ENCODE measurements at regions not wholly inside any gene's neighbourhood (a gene's known extent, or its start where the extent isn't known, plus 50 kb on each side); places are given as distances from the start of the nearest gene placed in this dataset.
"Not testable (repeated sequence)": the region's sequence is repeated elsewhere in the genome, so short reads cannot be mapped to it uniquely, and the experiment has no call there.

DNA sequence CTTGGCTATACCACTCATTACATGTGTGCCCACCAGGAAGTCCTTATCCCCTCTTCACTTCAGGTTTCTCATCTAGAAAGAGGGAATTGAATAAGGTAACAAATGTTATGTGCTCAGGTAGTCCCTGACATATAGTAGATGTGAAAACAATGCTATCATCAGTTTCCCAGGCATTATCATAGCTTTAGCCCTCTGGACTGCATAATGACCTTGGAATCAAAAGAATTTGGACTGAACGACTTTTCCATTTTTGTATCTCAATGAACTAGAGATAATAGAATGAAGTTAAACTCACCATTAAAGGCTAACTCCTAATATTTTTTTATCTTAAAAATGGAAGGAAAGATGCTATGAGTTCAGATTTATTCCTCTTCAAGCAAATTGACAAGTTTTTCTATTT, 304.1 kb upstream of the USP24 start (continued):
- no peak for TF ChIP-seq FOSL2 (IDR thresholded peaks at IDR 0.05)
- TF ChIP-seq FOSL2 (CRISPR knock-in tag; IDR thresholded peaks at IDR 0.05) = no peak
- no peak for TF ChIP-seq RARB (CRISPR knock-in tag; IDR thresholded peaks at IDR 0.05)
- no peak for TF ChIP-seq POLR2A (IDR thresholded peaks at IDR 0.05; ENCODE audit: low read length)

DNA sequence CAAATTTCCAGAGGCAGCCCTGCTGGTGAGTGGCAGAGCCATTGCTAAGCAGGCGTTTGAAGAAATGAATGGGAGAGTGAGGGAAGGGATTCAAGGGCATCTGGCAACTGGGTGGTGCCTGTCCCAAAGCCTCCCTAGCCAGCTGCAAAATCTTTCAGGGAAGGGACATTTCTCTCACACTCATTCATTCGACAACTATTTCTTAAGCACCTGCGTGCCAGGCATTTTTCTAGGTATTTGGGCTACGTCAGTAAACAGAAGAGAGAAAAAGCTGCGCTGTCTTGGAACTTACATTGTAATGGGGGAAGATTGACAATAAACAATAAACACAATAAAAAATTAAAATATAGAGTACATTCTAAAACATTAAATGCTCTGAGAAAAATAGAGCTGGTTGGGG, 301.9 kb upstream of the USP24 start:
- ChIA-PET POLR2A (no interaction called here), CTCF (no interaction called here)
- no peak overlapping the region for H3K4me3 ChIP-seq
- no peak overlapping the region for H3K27ac ChIP-seq
- TF ChIP-seq, protein P1, sequence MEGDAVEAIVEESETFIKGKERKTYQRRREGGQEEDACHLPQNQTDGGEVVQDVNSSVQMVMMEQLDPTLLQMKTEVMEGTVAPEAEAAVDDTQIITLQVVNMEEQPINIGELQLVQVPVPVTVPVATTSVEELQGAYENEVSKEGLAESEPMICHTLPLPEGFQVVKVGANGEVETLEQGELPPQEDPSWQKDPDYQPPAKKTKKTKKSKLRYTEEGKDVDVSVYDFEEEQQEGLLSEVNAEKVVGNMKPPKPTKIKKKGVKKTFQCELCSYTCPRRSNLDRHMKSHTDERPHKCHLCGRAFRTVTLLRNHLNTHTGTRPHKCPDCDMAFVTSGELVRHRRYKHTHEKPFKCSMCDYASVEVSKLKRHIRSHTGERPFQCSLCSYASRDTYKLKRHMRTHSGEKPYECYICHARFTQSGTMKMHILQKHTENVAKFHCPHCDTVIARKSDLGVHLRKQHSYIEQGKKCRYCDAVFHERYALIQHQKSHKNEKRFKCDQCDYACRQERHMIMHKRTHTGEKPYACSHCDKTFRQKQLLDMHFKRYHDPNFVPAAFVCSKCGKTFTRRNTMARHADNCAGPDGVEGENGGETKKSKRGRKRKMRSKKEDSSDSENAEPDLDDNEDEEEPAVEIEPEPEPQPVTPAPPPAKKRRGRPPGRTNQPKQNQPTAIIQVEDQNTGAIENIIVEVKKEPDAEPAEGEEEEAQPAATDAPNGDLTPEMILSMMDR (IDR thresholded peaks at IDR 0.05) = no peak
- TF ChIP-seq KDM1A (IDR thresholded peaks at IDR 0.05; ENCODE audit: low read depth) (no peak), EHMT2 (IDR thresholded peaks at IDR 0.05; ENCODE audit: low read depth) (no peak), SREBF2 (IDR thresholded peaks at IDR 0.05) (no peak), MYC (IDR thresholded peaks at IDR 0.05; ENCODE audit: borderline replicate concordance, low read length) (no peak), HEYL (CRISPR knock-in tag; IDR thresholded peaks at IDR 0.05) (no peak), HOXA7 (CRISPR knock-in tag; IDR thresholded peaks at IDR 0.05) (no peak), ZFP36 (IDR thresholded peaks at IDR 0.05; ENCODE audit: borderline replicate concordance, partially characterized antibody) (no peak)
- TF ChIP-seq, protein P2, sequence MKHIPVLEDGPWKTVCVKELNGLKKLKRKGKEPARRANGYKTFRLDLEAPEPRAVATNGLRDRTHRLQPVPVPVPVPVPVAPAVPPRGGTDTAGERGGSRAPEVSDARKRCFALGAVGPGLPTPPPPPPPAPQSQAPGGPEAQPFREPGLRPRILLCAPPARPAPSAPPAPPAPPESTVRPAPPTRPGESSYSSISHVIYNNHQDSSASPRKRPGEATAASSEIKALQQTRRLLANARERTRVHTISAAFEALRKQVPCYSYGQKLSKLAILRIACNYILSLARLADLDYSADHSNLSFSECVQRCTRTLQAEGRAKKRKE (CRISPR knock-in tag; IDR thresholded peaks at IDR 0.05; ENCODE audit: low read depth) = no peak
- H3K9me3 ChIP-seq = no peaks in the 10 kb centered on the region
- H3K4me1 ChIP-seq = no peaks in the 10 kb centered on the region
- WGBS (ENCODE audit: missing lambda C conversion rate) = 96% methylated on average over 4 of the region's 5 CpGs
- no peak overlapping the region for H3K4me2 ChIP-seq
- DNase-seq (ENCODE audit: low read depth in 1 of 2, low spot score in 1 of 2) (no peak), ATAC-seq (no peak), FAIRE-seq (no peak)

DNA sequence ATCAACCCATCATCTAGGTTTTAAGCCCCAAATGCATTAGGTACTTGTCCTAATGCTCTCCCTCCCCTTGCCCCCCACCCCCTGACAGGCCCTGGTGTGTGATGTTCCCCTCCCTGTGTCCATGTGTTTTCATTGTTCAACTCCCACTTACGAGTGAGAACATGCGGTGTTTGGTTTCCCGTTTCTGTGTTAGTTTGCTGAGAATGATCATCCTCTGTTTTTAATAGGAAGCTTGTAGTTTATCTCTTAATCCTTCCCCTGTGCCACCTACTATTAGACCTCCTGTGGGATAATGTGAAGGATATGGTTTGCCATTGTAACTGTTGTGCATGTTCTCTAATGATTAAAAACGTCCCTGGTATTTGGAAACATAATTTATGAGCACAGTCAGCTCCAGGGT, 299.4 kb upstream of the USP24 start:
- DNase-seq (ENCODE audit: low read depth in 1 of 2, low spot score in 1 of 2); H3K27ac ChIP-seq; H3K4me2 ChIP-seq; CTCF ChIA-PET; ATAC-seq; POLR2A ChIA-PET; H3K9me3 ChIP-seq; H3K4me1 ChIP-seq; H3K4me3 ChIP-seq; FAIRE-seq: not testable (repeated sequence)
- WGBS (ENCODE audit: missing lambda C conversion rate) = 82% methylated on average over 4 of the region's 4 CpGs

DNA sequence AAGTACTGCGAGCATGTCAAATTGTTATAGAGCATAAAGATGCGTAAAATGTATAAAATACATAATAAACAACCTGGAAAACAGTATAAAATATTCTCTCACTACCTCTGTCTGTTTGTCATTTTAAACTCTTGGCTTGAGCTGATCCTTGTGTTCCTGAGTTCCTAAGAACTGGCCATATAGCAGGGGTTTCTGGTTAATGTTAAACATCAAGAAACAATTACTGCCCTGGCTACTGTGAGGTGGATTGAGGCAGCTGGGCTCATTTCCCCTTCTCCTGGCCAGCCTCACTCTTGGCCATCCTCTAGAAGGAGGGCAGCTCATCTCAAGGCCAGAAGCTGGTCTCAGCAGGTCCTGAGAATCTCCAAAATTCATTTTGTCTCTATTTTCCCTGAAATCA, 297.3 kb upstream of the USP24 start:
- WGBS (ENCODE audit: missing lambda C conversion rate) = 93% methylated on average over 2 of the region's 2 CpGs
- DNase-seq (ENCODE audit: low read depth in 1 of 2, low spot score in 1 of 2) (no peak), FAIRE-seq (no peak), ATAC-seq (no peak)
- H3K4me1 ChIP-seq = peaks cover 18% of the 10 kb centered on the region
- peak overlapping the region in 1 of 2 experiments; percentile 35; a peak in 2 of 6 replicates for H3K27ac ChIP-seq
- no peak overlapping the region for H3K4me3 ChIP-seq
- H3K4me2 ChIP-seq = no peak overlapping the region
- CTCF ChIA-PET = interaction anchor here (1.4 kb wide), 1 partner anchor 12 kb away, joined by 3 read pairs; no protein-coding TSS in a partner anchor
- POLR2A ChIA-PET = no interaction called here
- no peaks in the 10 kb centered on the region for H3K9me3 ChIP-seq
- TF ChIP-seq NPAS2 (CRISPR knock-in tag; IDR thresholded peaks at IDR 0.05; ENCODE audit: borderline replicate concordance) = no peak
- no peak for TF ChIP-seq HOXA7 (CRISPR knock-in tag; IDR thresholded peaks at IDR 0.05)
- TF ChIP-seq ZNF302 (CRISPR knock-in tag; IDR thresholded peaks at IDR 0.05) = no peak
- TF ChIP-seq, protein P3, sequence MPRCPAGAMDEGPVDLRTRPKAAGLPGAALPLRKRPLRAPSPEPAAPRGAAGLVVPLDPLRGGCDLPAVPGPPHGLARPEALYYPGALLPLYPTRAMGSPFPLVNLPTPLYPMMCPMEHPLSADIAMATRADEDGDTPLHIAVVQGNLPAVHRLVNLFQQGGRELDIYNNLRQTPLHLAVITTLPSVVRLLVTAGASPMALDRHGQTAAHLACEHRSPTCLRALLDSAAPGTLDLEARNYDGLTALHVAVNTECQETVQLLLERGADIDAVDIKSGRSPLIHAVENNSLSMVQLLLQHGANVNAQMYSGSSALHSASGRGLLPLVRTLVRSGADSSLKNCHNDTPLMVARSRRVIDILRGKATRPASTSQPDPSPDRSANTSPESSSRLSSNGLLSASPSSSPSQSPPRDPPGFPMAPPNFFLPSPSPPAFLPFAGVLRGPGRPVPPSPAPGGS (IDR thresholded peaks at IDR 0.05) = no peak
- TF ChIP-seq, protein P4, sequence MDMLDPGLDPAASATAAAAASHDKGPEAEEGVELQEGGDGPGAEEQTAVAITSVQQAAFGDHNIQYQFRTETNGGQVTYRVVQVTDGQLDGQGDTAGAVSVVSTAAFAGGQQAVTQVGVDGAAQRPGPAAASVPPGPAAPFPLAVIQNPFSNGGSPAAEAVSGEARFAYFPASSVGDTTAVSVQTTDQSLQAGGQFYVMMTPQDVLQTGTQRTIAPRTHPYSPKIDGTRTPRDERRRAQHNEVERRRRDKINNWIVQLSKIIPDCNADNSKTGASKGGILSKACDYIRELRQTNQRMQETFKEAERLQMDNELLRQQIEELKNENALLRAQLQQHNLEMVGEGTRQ (IDR thresholded peaks at IDR 0.05) = no peak
- TF ChIP-seq FOXS1 (CRISPR knock-in tag; IDR thresholded peaks at IDR 0.05) = no peak
- TF ChIP-seq CEBPB (IDR thresholded peaks at IDR 0.05) = no peak
- TF ChIP-seq PHF8 (IDR thresholded peaks at IDR 0.05; ENCODE audit: borderline replicate concordance, low read depth) = no peak
- no peak for TF ChIP-seq HOXB5 (CRISPR knock-in tag; IDR thresholded peaks at IDR 0.05)
- TF ChIP-seq EHF (CRISPR knock-in tag; IDR thresholded peaks at IDR 0.05) = no peak
- TF ChIP-seq, protein P5, sequence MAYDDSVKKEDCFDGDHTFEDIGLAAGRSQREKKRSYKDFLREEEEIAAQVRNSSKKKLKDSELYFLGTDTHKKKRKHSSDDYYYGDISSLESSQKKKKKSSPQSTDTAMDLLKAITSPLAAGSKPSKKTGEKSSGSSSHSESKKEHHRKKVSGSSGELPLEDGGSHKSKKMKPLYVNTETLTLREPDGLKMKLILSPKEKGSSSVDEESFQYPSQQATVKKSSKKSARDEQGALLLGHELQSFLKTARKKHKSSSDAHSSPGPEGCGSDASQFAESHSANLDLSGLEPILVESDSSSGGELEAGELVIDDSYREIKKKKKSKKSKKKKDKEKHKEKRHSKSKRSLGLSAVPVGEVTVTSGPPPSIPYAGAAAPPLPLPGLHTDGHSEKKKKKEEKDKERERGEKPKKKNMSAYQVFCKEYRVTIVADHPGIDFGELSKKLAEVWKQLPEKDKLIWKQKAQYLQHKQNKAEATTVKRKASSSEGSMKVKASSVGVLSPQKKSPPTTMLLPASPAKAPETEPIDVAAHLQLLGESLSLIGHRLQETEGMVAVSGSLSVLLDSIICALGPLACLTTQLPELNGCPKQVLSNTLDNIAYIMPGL (CRISPR knock-in tag; IDR thresholded peaks at IDR 0.05; ENCODE audit: borderline replicate concordance) = no peak
- TF ChIP-seq ESRRA (IDR thresholded peaks at IDR 0.05; ENCODE audit: borderline replicate concordance, low read length) = no peak
- TF ChIP-seq RNF2 (IDR thresholded peaks at IDR 0.05; ENCODE audit: borderline replicate concordance, low read depth) = no peak
- TF ChIP-seq, protein P2 (CRISPR knock-in tag; IDR thresholded peaks at IDR 0.05; ENCODE audit: low read depth) = no peak
- no peak for TF ChIP-seq JUN (IDR thresholded peaks at IDR 0.05)
- TF ChIP-seq MAFK (IDR thresholded peaks at IDR 0.05; ENCODE audit: partially characterized antibody) = no peak
- no peak for TF ChIP-seq EHMT2 (IDR thresholded peaks at IDR 0.05; ENCODE audit: low read depth)
